Right lung (tissue), 2 donors: ENCODE measurements at regions not wholly inside any gene's neighbourhood (a gene's known extent, or its start where the extent isn't known, plus 50 kb on each side); places are given as distances from the start of the nearest gene placed in this dataset.

Experiments used
- DNase-seq, 2 donors: peaks; one replicate each; pipeline ENCODE4 v3.0.0-alpha.2; 2013

DNA sequence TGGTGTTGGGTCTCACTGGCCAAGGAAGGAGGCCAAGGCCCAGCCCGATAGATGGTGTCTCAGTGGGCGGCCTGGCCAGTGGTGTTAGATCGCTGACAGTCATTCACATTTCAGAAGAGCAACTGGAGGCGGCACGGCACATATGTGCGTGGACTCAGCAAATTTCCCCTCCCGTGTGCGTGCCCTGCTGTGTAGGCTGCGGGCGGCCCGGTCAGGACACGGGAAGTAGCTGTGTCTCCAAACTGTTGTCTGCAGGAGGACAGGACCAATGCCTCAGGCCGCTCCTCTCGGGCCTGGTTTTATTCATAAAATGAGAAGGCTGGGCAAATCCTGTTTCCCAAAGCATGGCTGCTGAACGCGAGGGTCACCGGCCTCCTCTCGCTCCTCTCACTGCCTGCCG lies 711.7 kb downstream of the BRD1 start:
- no peak for DNase-seq

DNA sequence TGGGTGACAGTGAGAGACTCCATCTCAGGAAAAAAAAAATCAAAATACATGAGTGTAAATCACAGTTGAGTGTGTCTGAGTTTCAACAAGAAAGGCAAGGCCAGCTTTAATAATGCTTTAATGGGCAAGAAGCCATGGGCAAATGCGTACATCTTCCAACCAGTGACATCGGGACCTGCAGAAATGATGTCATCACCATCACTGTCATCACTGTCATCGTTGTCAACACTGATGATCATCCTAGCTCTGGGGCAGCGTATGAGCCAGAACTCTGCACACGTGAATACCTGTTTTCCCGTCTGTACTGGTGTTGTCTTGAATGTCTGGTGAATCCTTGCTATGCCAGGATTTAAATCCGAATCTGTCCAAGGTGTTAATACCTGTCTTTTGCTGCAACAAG lies 712.5 kb downstream of the BRD1 start:
- no peak for DNase-seq

DNA sequence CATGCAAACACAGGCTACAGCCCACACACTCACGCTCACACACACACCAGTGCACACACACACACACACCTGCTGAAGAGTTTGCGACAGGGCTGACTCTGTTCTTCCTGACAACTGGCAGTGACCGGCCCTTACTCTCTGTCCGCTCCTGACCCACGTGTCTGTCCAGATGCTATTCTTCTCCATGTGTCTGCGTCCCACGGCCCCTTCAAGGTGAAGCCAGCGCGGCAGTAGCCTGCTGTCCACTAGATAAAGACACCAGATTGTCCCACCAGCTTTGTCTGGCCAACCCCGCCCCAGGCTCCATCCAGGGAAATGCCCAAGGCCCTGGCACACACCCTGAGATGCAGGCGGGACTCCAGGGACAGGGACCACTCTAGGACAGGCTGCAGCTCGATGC lies 713.9 kb downstream of the BRD1 start:
- DNase-seq = no peak

DNA sequence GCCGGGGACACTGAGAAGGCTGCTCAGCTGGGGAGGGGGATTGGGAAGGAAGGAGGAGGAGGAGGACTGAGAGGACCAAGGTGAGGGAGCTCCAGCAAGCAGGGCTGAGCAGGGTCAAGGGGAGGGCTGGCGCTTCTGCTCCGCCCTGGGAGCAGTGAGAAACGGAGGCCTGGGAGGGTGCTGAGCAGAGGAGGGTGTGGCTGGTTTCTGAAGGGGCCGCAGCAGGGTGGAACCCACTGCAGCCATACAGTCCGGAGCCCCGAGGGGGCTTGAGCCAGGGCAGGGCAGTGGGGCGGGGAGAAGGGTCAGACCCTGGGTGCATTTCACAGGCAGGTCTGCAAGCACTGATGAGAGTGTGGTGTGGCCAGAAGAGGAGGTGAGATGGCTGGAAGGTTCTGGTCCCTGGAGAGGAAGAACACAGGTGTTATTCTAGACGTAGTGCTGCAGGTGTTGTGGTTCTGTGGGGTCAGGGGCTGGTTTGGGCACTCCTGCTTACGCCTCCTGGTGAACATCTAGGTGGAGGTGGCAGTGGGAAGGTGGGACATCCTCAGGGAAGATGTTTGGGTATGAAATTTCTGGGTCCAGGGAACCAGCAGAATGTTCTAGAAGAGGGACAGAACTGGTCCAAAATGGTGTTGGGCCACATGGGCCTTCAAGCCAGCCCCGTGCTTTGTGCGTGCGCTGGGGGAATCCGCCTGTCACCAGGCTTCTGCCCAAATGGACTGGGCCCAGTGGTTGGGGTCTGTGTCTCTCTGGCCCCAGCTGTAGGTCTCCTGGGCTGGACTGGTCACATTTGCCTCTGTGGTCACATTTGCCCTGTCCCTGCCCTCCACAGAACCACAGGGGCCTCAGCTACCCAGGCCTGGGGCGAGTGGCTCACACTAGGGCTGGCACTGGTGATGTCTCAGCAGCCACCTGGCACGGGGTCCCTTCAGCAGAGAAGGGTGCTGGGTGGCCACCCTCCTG lies 714.7 kb downstream of the BRD1 start:
- DNase-seq = no peak

DNA sequence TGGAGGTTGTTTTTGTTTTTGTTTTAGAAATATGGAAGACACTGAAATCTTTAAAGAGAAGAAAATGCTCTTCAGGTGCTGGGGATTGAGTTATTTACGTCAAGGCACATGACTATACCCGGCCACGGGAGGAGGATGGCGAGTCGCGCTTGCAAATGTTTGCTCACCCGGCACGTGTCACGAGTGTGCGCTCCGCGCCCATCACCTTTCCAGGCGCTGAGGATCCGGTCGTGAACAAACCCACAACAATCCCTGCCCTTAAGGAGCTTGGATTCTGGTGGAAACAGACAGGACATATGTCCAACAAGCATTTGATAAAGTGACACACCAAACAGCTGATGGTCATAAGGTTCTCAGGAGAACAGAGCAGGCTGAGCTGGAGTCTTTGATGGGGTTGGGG lies 715.5 kb downstream of the BRD1 start:
- no peak for DNase-seq

DNA sequence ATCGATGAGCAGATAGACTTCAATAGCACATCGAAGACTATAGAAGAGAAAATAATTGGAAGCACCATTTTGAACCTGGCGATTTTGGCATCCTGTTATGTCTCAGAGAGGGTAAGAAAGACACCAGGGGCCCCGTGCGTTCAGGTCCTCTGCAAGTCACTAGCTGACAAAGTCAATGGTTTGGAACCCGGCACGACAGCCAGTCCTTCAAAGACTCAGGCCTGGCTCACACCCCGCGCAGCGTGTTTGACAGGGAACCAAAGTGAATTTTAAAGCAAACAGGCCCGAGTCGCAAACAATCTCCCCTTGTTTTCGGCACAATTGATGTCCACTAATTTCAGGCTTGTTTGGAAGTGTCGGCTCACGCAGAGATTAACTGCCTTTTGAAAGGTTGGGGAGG lies 716.6 kb downstream of the BRD1 start:
- DNase-seq = no peak

DNA sequence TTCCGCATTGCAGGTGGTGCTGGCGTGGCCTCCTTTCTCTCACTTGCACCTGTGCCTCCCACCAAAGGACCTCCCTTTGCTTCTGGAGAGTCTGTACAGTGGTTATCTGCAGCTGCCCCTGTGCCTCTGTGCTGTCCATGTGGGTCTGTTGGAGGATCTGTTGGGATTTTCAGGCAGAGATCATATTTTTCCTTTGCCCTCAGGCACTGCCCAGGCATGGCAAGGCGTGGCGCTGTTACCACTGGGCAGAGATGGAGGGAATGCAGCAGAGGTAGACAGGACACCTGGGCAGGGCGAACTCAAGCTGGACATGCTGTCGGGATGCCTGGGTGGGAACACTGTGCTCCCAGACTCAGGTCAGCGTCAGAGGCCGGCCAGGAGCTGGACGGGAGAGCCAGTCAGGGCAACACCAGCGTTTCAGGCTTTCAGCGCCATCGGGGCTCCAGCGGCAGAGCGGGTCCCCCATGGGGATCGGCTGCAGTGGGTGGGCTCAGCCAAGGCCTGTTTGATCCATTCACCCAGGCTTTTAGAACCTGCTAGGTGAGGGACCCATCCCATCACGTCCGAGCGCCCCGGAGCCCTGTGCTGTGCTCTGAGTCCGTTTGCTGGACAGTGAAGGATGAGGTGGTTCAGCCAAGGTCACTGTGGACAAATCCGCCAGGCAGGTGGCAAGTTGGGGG lies 718.9 kb downstream of the BRD1 start:
- no peak for DNase-seq

DNA sequence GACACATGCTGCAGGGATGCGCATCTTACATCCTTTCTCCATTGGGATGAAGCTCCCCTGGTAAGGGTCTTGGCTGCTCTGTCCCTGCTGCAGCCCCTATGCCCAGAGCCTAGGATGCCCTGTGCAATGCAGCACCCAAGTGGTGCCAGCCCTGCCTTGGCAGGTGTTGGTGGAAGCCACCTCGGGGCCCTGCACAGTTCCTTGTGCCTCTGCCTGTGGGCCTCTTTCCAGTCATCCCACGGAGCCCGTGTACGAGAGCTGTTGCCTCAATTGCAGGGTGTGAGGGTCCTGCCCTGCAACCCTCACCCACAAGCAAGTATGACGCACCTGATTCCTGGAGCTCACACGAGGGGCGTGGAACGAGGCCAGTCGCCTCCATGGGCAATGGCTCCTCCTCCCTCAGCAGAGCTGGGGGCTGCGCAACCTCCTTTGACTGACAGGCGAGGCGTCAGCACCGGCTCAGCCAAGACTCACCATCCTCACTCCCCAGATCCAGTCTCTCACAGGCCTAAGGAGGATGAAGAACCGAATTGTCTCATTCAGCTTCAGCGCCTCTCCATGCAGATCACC lies 719.6 kb downstream of the BRD1 start:
- no peak for DNase-seq

DNA sequence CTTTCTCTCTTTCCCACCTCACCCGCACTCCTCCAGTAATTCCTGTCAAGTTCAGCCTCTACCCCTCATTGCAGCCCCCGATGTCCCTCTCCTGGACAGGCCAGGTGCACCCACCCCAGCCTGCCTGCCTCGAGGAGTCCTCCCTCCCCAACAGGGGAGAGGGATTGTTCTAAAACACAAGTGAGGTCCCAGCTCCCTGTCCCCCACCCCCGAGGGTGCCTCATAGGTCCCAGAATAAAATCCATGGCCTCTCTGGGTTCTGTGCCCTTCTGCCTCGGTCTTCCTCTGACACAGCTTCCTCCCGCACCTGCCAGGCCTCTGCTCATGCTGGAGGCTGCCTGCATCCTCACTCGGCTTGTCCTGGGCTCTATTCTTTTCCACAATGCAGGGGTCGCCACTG lies 720.1 kb downstream of the BRD1 start:
- DNase-seq = no peak

DNA sequence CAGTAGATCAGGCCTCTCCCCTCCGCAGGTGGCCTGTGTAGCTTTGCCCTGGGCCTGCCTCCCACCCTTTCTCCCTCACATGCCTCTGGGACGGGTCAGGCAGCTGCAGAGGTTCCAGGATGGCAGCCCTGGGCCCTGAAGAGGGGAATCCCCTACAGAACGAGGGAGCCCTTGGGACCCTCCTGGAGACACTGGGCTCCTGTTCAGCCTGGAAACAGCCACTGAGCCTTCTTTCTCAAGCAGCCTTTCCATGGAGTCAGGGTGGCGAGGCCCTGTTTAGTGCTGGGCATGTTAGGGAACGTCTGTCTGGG lies 720.9 kb downstream of the BRD1 start:
- no peak for DNase-seq

DNA sequence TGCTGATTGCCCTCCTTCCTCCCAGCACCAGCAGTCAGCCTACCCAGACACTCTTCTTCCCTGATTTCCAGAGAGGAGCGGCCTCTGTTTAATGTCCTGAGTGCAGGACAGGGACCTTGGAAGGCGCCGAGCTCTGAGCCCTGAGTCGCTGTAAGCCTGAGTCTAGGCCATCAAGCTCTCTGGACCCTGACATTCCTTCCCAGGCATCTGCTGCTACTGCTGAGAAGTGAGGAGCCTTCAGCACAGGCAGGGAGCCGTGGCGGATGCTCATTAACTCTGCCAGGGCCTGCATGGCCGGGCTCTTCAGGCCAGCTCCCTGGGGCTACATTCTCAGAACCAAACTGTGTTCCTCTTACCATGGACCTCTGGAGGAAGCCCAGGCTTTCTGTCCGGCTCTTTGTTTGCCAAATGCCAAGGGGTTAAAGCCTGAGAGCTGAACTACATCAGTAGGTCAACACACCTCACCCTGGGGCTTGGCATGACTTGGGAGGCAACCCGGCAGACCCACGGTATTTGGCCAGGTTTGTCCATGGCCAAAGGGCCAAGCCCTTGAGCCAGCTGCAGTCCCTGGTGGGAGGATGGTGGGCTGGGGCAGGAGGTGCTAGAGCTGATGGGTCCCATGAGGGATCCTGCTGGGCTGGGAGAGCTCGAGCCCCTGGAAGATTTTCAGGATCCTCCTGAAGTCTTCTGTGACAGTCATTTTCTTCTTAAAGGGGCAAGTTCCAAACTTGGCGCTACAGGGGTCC lies 721.4 kb downstream of the BRD1 start:
- no peak for DNase-seq

DNA sequence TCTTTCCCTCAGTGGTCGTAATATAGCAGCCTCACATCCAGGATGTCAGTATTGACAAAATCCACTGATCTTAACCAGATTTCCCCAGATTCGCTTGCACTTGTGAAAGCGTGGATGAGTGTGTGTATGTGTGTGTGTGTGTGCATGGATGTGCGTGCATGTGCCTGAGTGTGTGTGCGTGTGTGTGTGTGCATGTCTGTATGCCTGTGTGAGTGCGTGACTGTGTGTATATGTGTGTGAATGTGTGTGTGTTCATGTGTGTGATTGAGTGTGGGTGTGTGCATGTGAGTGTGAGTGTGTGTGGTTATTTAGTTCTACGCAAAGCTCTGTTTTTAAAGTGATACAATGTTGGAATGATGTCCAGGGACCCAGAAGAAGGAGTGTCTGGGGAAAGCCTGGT lies 723.2 kb downstream of the BRD1 start:
- no peak for DNase-seq

DNA sequence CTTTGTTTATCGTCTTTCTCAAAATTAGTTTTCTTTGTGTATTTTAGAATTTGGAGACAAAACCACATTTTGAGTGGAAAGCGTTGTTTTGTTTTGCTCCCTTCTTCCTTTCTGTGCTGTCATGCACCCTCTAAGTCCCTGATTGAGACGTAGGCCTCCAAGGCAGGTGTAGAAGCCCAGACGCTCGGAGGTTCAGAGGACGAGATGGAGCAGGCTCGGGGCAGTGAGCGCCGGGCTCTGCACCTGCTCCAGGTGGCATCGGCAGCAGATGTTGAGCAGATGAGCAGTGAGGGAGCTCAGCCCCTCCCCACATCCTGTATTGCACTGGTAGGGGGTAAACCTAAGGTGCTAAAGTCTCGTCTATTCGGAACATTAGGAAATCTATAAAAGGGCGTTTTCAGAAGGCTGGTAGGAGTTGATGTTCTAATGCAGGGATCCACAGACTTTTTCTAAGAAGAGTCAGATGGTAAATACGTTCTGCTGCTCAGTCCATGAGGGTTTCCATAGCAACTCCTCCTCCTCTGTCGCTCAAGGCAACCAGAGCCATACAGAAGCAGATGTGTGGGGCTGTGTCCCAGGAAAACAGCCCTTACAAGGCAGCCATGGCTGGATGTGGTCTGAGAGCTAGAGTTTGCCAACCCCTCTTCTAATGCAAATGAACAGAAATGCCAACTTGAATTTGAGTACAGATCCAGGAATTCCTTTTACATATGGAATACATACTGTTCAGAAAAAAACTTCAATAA lies 724.2 kb downstream of the BRD1 start:
- no peak for DNase-seq

DNA sequence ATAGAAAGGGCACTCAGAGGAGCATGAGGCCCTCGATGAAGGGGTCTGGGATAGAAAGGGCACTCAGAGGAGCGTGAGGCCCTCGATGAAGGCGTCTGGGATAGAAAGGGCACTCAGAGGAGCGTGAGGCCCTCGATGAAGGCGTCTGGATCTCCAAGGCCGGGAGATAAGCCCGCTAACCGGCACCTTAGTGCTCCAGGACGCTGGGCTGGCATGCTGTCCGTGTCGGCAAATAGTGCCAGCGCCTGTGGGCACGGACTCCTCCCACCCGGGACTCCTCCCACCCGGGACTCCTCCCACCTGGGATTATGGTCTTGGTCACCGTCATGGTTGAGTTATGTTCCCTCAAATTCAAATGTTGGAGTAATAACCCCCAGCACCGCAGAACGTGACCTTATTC lies 725.3 kb downstream of the BRD1 start:
- DNase-seq = no peak

DNA sequence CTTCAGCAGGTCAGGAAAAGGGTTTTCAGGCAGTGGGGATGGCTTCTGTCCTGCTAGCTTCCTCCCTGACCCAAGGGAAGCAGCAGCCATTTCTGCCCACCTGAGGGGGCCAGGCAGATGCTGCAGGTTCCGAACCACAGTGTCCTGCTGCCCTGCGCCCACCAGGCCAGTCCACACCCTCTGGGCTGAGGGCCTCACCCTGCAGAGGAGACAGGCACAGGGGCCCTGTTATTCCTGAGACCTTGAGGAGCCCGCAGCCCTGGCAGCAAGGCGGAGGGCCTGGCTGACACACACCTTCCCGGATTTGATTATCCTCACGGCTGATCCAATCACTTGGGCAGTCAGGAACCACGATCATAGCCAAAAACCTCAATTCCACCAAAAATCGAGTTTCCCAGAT lies 725.8 kb downstream of the BRD1 start:
- no peak for DNase-seq

DNA sequence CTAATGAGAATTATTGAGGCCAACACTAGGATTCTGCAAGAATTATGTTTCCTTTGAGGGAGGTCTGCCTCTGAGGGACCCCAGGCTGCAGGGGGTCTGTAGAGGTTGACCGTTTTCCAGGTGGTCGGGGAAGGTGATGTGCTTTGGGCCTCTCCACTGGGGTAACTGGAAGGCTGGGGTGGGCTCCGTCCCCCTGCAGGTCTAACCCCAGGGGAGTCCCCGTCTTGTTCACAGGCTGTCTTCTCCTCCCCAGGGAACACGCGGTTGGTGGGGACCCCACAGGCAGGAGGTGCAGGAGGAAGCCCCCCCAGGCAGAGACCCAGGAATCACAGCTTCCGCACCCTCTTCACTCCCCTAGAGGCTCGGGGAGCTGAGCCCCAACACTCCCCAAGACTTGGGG lies 726.4 kb downstream of the BRD1 start:
- no peak for DNase-seq

DNA sequence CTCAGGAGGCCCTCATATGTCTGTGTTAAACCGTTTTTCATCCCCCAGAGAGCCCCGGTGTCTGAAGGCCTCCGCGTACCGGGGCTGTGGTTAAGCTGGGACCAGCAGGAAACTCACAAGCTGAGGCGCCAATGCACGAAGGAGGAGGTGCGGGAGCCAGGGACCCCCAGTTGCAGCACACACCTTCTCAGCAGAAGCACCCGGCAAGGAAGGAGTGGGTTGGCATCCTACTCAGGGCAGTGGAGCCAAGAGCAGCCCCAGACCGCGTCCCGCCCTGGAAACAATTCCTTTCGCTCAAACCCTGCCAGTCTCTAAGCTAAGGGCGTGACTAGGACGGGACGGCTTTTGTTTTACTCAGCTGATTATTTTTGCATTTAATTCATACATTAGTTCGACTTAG lies 726.9 kb downstream of the BRD1 start:
- DNase-seq = no peak

DNA sequence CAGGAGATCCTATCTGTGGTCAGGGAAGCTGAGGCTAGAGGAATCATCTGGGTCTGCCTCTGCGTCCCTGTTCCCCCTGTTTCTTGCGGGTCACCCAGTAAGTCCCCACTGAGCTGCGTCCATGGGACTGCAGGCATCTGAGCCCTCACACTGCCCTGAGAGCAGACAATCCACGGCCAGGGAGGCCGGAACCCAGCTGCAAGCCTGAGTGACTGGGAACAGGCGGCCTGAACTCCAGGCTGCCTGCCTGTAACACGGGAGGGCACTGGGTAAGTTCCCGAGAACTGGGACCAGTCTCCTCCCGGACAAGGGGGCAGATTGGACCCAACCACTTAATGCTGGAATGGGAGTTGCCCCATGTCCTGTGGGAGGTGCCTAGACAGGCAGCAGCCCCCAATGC lies 727.4 kb downstream of the BRD1 start:
- DNase-seq = no peak

DNA sequence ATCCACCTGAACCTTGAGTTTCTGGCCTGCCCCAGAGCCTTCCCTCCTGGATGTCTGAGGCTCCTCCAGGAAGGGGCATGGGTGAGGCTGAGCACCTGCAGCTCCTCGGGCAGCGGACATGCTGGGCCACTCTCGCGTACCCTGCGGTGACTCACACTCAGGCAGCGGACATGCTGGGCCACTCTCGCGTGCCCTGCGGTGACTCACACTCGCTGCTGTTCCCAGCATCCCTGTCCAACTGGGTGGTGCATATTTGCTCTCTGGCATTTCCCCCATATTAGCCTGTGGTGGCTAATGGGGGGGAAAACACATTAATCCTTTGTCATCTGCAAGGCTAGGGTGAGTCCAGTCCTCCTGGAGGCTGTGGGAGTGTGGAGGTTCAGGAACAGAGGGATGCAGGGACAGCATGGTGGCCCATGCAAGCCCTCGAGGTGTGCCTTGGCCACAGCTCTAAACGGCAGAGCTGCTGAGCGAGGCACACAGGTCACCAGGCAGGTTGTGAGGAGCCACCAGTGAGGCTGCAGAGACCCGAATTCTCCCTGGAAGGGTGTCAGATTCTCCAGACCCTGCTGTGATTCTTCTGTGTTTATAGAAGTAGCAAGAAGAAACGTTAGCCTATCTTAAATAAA lies 728.1 kb downstream of the BRD1 start:
- no peak for DNase-seq

DNA sequence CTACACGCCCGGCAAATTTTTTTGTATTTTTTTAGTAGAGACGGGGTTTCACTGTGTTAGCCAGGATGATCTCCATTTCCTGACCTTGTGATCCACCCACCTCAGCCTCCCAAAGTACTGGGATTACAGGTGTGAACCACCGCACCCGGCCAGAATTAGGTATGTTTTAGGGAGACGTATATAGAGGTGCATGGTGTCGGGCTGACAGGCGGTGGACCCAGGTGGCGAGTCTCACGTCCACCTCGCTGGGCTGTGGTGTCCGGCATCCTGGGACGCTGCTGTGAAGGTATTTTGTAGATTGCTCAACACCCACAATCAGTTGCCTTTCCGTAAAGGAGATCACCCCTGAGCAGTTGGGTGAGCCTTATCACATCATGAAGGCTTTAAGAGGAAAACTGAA lies 728.6 kb downstream of the BRD1 start:
- no peak for DNase-seq

DNA sequence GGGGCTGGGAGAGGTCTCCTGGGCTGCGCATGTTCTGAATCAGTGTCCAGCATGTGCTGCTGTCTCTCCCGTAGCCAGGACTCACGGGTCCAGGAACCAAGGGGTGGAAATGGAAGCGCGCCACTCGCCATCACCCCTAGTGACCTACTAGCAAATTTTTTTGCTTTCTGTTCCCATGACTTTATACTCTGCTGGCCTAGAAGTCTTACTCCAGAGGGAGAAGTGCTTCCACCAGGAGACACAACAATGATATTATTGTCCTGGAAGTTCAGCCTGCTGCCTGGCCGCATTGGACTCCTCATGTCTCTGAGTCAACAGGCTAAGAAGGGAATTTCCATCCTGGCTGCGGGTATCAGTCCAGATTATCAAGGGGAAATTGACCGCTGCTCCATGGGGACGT lies 729.7 kb downstream of the BRD1 start:
- DNase-seq = no peak
